ENCODE measurements at regions not wholly inside any gene's neighbourhood (a gene's known extent, or its start where the extent isn't known, plus 50 kb on each side); places are given as distances from the start of the nearest gene placed in this dataset.
A peak's percentile ranks its signal among the peaks of the same experiment; 100 is the strongest.

GRCh38 chr9:80351612-80352011 is 779.8 kb downstream of the TLE4 start:
- peaks cover 0 to 11% (median 1%) of the 10 kb centered on the region in 11 donors for H3K9me3 Mint-ChIP-seq
- no peak for ATAC-seq
- POLR2A ChIA-PET = no interaction called here
- H3K4me1 ChIP-seq (ENCODE audit: control insufficient read depth in 2 of 2, insufficient read depth in 2 of 2, low read length in 2 of 2) = no peaks in the 10 kb centered on the region
- no peaks in the 10 kb centered on the region for H3K9me3 ChIP-seq (ENCODE audit: control insufficient read depth in 2 of 3, low read length in 3 of 3)
- no peaks in the 10 kb centered on the region for H3K36me3 ChIP-seq (ENCODE audit: control insufficient read depth in 2 of 3, insufficient read depth in 3 of 3, low read length in 3 of 3)
- no peak overlapping the region for H3K4me3 Mint-ChIP-seq
- intact Hi-C loops (cut with micrococcal nuclease) = no loop called here
- no peak for DNase-seq
- no peak overlapping the region for H3K4me3 ChIP-seq (ENCODE audit: low read length)
- no peaks in the 10 kb centered on the region for H3K27me3 Mint-ChIP-seq
- H3K27ac Mint-ChIP-seq = no peak overlapping the region
- H3K36me3 Mint-ChIP-seq = no peaks in the 10 kb centered on the region
- CTCF ChIA-PET = no interaction called here
- no peaks in the 10 kb centered on the region for H3K4me1 Mint-ChIP-seq
- H3K27me3 ChIP-seq (ENCODE audit: control insufficient read depth in 2 of 2, insufficient read depth in 2 of 2, low read length in 2 of 2) = no peaks in the 10 kb centered on the region
- no peak overlapping the region for H3K27ac ChIP-seq (ENCODE audit: low read depth, low read length)

- no peaks in the 10 kb centered on the region for H3K4me1 ChIP-seq (ENCODE audit: control insufficient read depth in 2 of 2, insufficient read depth in 2 of 2, low read length in 2 of 2)
- CTCF ChIA-PET = no interaction called here
- no peaks in the 10 kb centered on the region for H3K36me3 ChIP-seq (ENCODE audit: control insufficient read depth in 2 of 3, insufficient read depth in 3 of 3, low read length in 3 of 3)
- no peaks in the 10 kb centered on the region for H3K27me3 ChIP-seq (ENCODE audit: control insufficient read depth in 2 of 2, insufficient read depth in 2 of 2, low read length in 2 of 2)
- H3K27me3 Mint-ChIP-seq = no peaks in the 10 kb centered on the region
- POLR2A ChIA-PET = no interaction called here
- DNase-seq = no peak
- no peaks in the 10 kb centered on the region for H3K4me1 Mint-ChIP-seq
- H3K9me3 Mint-ChIP-seq = peaks cover 0 to 7% (median 2%) of the 10 kb centered on the region in 11 donors
- H3K27ac ChIP-seq (ENCODE audit: low read depth, low read length) = no peak overlapping the region
- no peak for ATAC-seq
- H3K9me3 ChIP-seq (ENCODE audit: control insufficient read depth in 2 of 3, low read length in 3 of 3) = no peaks in the 10 kb centered on the region
- intact Hi-C loops (cut with micrococcal nuclease) = no loop called here
- no peak overlapping the region for H3K27ac Mint-ChIP-seq
- H3K36me3 Mint-ChIP-seq = no peaks in the 10 kb centered on the region
- H3K4me3 Mint-ChIP-seq = no peak overlapping the region
- no peak overlapping the region for H3K4me3 ChIP-seq (ENCODE audit: low read length)
Measured at GRCh38 chr9:80326105-80326504, 754.3 kb downstream of the TLE4 start.

GRCh38 chr9:80320916-80321315 is 749.2 kb downstream of the TLE4 start:
- ATAC-seq (no peak), DNase-seq (no peak)
- no peaks in the 10 kb centered on the region for H3K4me1 ChIP-seq (ENCODE audit: control insufficient read depth in 2 of 2, insufficient read depth in 2 of 2, low read length in 2 of 2)
- Mint-ChIP-seq H3K27ac (no peak overlapping the region), H3K27me3 (no peaks in the 10 kb centered on the region), H3K36me3 (no peaks in the 10 kb centered on the region), H3K9me3 (peaks cover 0 to 4% (median 0%) of the 10 kb centered on the region in 11 donors), H3K4me1 (no peaks in the 10 kb centered on the region), H3K4me3 (no peak overlapping the region)
- intact Hi-C loops (cut with micrococcal nuclease) = no loop called here
- H3K27me3 ChIP-seq (ENCODE audit: control insufficient read depth in 2 of 2, insufficient read depth in 2 of 2, low read length in 2 of 2) = no peaks in the 10 kb centered on the region
- H3K36me3 ChIP-seq (ENCODE audit: control insufficient read depth in 2 of 3, insufficient read depth in 3 of 3, low read length in 3 of 3) = no peaks in the 10 kb centered on the region
- no peaks in the 10 kb centered on the region for H3K9me3 ChIP-seq (ENCODE audit: control insufficient read depth in 2 of 3, low read length in 3 of 3)
- H3K4me3 ChIP-seq (ENCODE audit: low read length) = no peak overlapping the region
- POLR2A ChIA-PET = no interaction called here
- CTCF ChIA-PET = no interaction called here
- no peak overlapping the region for H3K27ac ChIP-seq (ENCODE audit: low read depth, low read length)

- Mint-ChIP-seq H3K27ac (no peak overlapping the region), H3K4me1 (no peaks in the 10 kb centered on the region), H3K4me3 (no peak overlapping the region), H3K9me3 (peaks cover 0 to 4% (median 0%) of the 10 kb centered on the region in 11 donors), H3K27me3 (no peaks in the 10 kb centered on the region), H3K36me3 (no peaks in the 10 kb centered on the region)
- POLR2A ChIA-PET = no interaction called here
- H3K4me1 ChIP-seq (ENCODE audit: control insufficient read depth in 2 of 2, insufficient read depth in 2 of 2, low read length in 2 of 2) = no peaks in the 10 kb centered on the region
- intact Hi-C loops (cut with micrococcal nuclease) = no loop called here
- no peaks in the 10 kb centered on the region for H3K36me3 ChIP-seq (ENCODE audit: control insufficient read depth in 2 of 3, insufficient read depth in 3 of 3, low read length in 3 of 3)
- ATAC-seq (no peak), DNase-seq (no peak)
- H3K4me3 ChIP-seq (ENCODE audit: low read length) = no peak overlapping the region
- H3K27ac ChIP-seq (ENCODE audit: low read depth, low read length) = no peak overlapping the region
- CTCF ChIA-PET = no interaction called here
- H3K27me3 ChIP-seq (ENCODE audit: control insufficient read depth in 2 of 2, insufficient read depth in 2 of 2, low read length in 2 of 2) = no peaks in the 10 kb centered on the region
- H3K9me3 ChIP-seq (ENCODE audit: control insufficient read depth in 2 of 3, low read length in 3 of 3) = no peaks in the 10 kb centered on the region
Measured at GRCh38 chr9:80320480-80320879, 748.7 kb downstream of the TLE4 start.

- H3K9me3 ChIP-seq (ENCODE audit: control insufficient read depth in 2 of 3, low read length in 3 of 3) = no peaks in the 10 kb centered on the region
- DNase-seq = no peak
- Mint-ChIP-seq H3K27ac (no peak overlapping the region), H3K4me3 (peak overlapping the region in 1 of 10 donors; percentile 39), H3K36me3 (no peaks in the 10 kb centered on the region), H3K4me1 (no peaks in the 10 kb centered on the region), H3K27me3 (peaks cover 0 to 6% (median 0%) of the 10 kb centered on the region in 5 donors), H3K9me3 (peaks cover 0 to 6% (median 2%) of the 10 kb centered on the region in 11 donors)
- ATAC-seq = no peak
- no peak overlapping the region for H3K4me3 ChIP-seq (ENCODE audit: low read length)
- H3K36me3 ChIP-seq (ENCODE audit: control insufficient read depth in 2 of 3, insufficient read depth in 3 of 3, low read length in 3 of 3) = no peaks in the 10 kb centered on the region
- ChIA-PET CTCF (no interaction called here), POLR2A (no interaction called here)
- intact Hi-C loops (cut with micrococcal nuclease) = no loop called here
- no peaks in the 10 kb centered on the region for H3K4me1 ChIP-seq (ENCODE audit: control insufficient read depth in 2 of 2, insufficient read depth in 2 of 2, low read length in 2 of 2)
- no peaks in the 10 kb centered on the region for H3K27me3 ChIP-seq (ENCODE audit: control insufficient read depth in 2 of 2, insufficient read depth in 2 of 2, low read length in 2 of 2)
- H3K27ac ChIP-seq (ENCODE audit: low read depth, low read length) = no peak overlapping the region
Measured at GRCh38 chr9:80305136-80305535, 733.4 kb downstream of the TLE4 start.

- POLR2A ChIA-PET = no interaction called here
- H3K36me3 ChIP-seq (ENCODE audit: control insufficient read depth in 2 of 3, insufficient read depth in 3 of 3, low read length in 3 of 3) = no peaks in the 10 kb centered on the region
- H3K27me3 Mint-ChIP-seq = no peaks in the 10 kb centered on the region
- no peak overlapping the region for H3K27ac ChIP-seq (ENCODE audit: low read depth, low read length)
- H3K4me1 ChIP-seq (ENCODE audit: control insufficient read depth in 2 of 2, insufficient read depth in 2 of 2, low read length in 2 of 2) = no peaks in the 10 kb centered on the region
- intact Hi-C loops (cut with micrococcal nuclease) = no loop called here
- CTCF ChIA-PET = no interaction called here
- H3K9me3 ChIP-seq (ENCODE audit: control insufficient read depth in 2 of 3, low read length in 3 of 3) = no peaks in the 10 kb centered on the region
- no peak overlapping the region for H3K4me3 ChIP-seq (ENCODE audit: low read length)
- ATAC-seq (no peak), DNase-seq (no peak)
- no peaks in the 10 kb centered on the region for H3K27me3 ChIP-seq (ENCODE audit: control insufficient read depth in 2 of 2, insufficient read depth in 2 of 2, low read length in 2 of 2)
- H3K36me3 Mint-ChIP-seq = no peaks in the 10 kb centered on the region
- H3K4me1 Mint-ChIP-seq = no peaks in the 10 kb centered on the region
- peaks cover 0 to 16% (median 5%) of the 10 kb centered on the region in 11 donors for H3K9me3 Mint-ChIP-seq
- H3K27ac Mint-ChIP-seq = no peak overlapping the region
- no peak overlapping the region for H3K4me3 Mint-ChIP-seq
Measured at GRCh38 chr9:80294955-80295354, 723.2 kb downstream of the TLE4 start.

GRCh38 chr9:80294318-80294717 is 722.6 kb downstream of the TLE4 start:
- H3K27ac ChIP-seq (ENCODE audit: low read depth, low read length) = no peak overlapping the region
- no peaks in the 10 kb centered on the region for H3K27me3 Mint-ChIP-seq
- ChIA-PET POLR2A (no interaction called here), CTCF (no interaction called here)
- H3K4me3 ChIP-seq (ENCODE audit: low read length) = no peak overlapping the region
- H3K9me3 ChIP-seq (ENCODE audit: control insufficient read depth in 2 of 3, low read length in 3 of 3) = no peaks in the 10 kb centered on the region
- H3K4me3 Mint-ChIP-seq = no peak overlapping the region
- no peak for ATAC-seq
- H3K36me3 ChIP-seq (ENCODE audit: control insufficient read depth in 2 of 3, insufficient read depth in 3 of 3, low read length in 3 of 3) = no peaks in the 10 kb centered on the region
- H3K9me3 Mint-ChIP-seq = peaks cover 0 to 16% (median 5%) of the 10 kb centered on the region in 11 donors
- intact Hi-C loops (cut with micrococcal nuclease) = no loop called here
- no peaks in the 10 kb centered on the region for H3K36me3 Mint-ChIP-seq
- H3K4me1 ChIP-seq (ENCODE audit: control insufficient read depth in 2 of 2, insufficient read depth in 2 of 2, low read length in 2 of 2) = no peaks in the 10 kb centered on the region
- H3K4me1 Mint-ChIP-seq = no peaks in the 10 kb centered on the region
- no peaks in the 10 kb centered on the region for H3K27me3 ChIP-seq (ENCODE audit: control insufficient read depth in 2 of 2, insufficient read depth in 2 of 2, low read length in 2 of 2)
- H3K27ac Mint-ChIP-seq = no peak overlapping the region
- DNase-seq = no peak

All from naive thymus-derived CD4-positive, alpha-beta T cell (primary cell).